HFF-Myc (cell line): ENCODE measurements at regions not wholly inside any gene's neighbourhood (a gene's known extent, or its start where the extent isn't known, plus 50 kb on each side); places are given as distances from the start of the nearest gene placed in this dataset.

Experiments
- DNase-seq: peaks from one replicate; pipeline ENCODE4 v3.0.0-alpha.2; 2011; ENCODE audit warnings: low read depth; ENCODE audit errors: extremely low read depth
- H3K4me3 ChIP-seq: replicated peaks from 2 replicates; pipeline ENCODE4 v1.5.1; 2011; ENCODE audit warnings: low read depth, mild to moderate bottlenecking, control low read depth, low read length
- CTCF ChIP-seq: IDR thresholded peaks from 2 replicates; pipeline ENCODE4 v1.5.1; 2012; ENCODE audit warnings: mild to moderate bottlenecking, low read depth, low read length, control low read depth; ENCODE audit errors: missing control alignments

- no peak overlapping the region for H3K4me3 ChIP-seq
- no peak for DNase-seq
- TF ChIP-seq CTCF, result no peak
Measured at GRCh38 chr2:16005389-16005788, 65.0 kb downstream of the MYCN start.

DNA sequence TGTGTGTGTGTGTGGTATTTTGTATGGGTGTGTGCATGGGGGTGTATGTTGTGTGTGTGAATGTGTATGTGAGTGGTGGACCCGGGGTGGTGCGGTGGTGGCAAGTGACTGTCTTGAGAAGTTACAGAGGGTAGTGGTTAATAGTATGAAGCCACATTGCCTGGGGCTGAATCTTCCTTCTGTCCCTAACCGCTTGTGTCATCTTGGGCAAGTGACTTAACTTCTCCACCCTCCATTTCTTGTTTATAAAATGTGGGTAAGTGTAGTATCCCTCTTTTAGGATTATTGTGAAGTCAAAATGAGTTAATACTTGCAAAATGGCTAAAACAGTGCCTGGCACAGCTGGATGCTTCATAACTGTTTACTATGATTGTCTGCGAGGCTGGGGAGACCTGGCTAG is 63.5 kb downstream of the MYCN start:
- H3K4me3 ChIP-seq, result no peak overlapping the region
- TF ChIP-seq CTCF, result no peak
- DNase-seq, result no peak

- TF ChIP-seq CTCF, result no peak
- no peak for DNase-seq
- no peak overlapping the region for H3K4me3 ChIP-seq
Measured at GRCh38 chr2:16003152-16003551, 62.8 kb downstream of the MYCN start.

DNA sequence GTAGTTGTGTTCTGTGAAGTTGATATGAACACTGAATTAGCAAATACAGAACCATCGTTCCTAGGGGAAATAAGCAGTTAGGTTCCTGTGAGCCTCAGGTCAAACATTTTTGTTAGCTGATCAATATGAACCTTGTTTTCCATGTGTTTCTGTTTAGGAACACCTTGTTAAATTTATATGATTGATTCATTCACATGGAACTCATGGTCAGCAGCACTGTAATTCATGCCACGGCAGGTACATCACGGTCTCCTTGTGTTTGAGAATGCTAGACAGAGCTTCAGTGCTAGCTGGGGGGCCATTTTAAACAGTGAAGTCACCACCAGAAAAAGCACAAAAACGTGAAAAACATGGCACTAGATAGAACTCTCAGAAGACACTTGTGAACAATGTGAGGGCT is 62.2 kb downstream of the MYCN start:
- no peak for DNase-seq
- no peak for TF ChIP-seq CTCF
- no peak overlapping the region for H3K4me3 ChIP-seq

GRCh38 chr2:16002144-16002543 is 61.8 kb downstream of the MYCN start:
- TF ChIP-seq CTCF, result no peak
- H3K4me3 ChIP-seq, result no peak overlapping the region
- DNase-seq, result no peak

GRCh38 chr2:16000642-16001041 is 60.3 kb downstream of the MYCN start:
- no peak for DNase-seq
- H3K4me3 ChIP-seq, result no peak overlapping the region
- no peak for TF ChIP-seq CTCF
